Karpas-422 (cell line): ENCODE measurements at regions not wholly inside any gene's neighbourhood (a gene's known extent, or its start where the extent isn't known, plus 50 kb on each side); places are given as distances from the start of the nearest gene placed in this dataset.
"Not testable (repeated sequence)": the region's sequence is repeated elsewhere in the genome, so short reads cannot be mapped to it uniquely, and the experiment has no call there.

Experiments used
- DNase-seq: peaks from one replicate; pipeline ENCODE4 v3.0.0-alpha.2; 2015
- H2AFZ ChIP-seq: fragments of 200-600 bp; sonication (generic); 2 replicates; pipeline ENCODE4 v1.6.1; 2014; ENCODE audit warnings: antibody characterized with exemption, low read length, mixed read lengths
- H3K27ac ChIP-seq: fragments of 200-600 bp; sonication (generic); 2 replicates; pipeline ENCODE4 v1.5.1; 2014; ENCODE audit warnings: mild to moderate bottlenecking, low read length, moderate library complexity
- H3K27me3 ChIP-seq: fragments of 200-600 bp; sonication (generic); 2 replicates; pipeline ENCODE4 v1.6.1; 2014; ENCODE audit warnings: low read length, mixed read lengths
- H3K36me3 ChIP-seq: fragments of 200-600 bp; sonication (generic); 2 replicates; pipeline ENCODE4 v1.6.1; 2014; ENCODE audit warnings: low read length, mixed read lengths; ENCODE audit not compliant: insufficient read depth
- H3K4me1 ChIP-seq: fragments of 200-600 bp; sonication (generic); 2 replicates; pipeline ENCODE4 v1.6.1; 2014; ENCODE audit warnings: mild to moderate bottlenecking, low read length, mixed read lengths
- H3K4me2 ChIP-seq: fragments of 200-600 bp; sonication (generic); 2 replicates; pipeline ENCODE4 v1.6.1; 2014; ENCODE audit warnings: low read length, low read depth, mild to moderate bottlenecking; ENCODE audit not compliant: poor library complexity, severe bottlenecking
- H3K4me3 ChIP-seq: fragments of 200-600 bp; sonication (generic); 2 replicates; pipeline ENCODE4 v1.5.1; 2014; ENCODE audit warnings: mild to moderate bottlenecking, antibody characterized with exemption, low read length, mixed read lengths
- H3K79me2 ChIP-seq: fragments of 200-600 bp; sonication (generic); 2 replicates; pipeline ENCODE4 v1.6.1; 2014; ENCODE audit warnings: mild to moderate bottlenecking, low read length, mixed read lengths
- H3K9ac ChIP-seq: fragments of 200-600 bp; sonication (generic); 2 replicates; pipeline ENCODE4 v1.6.0; 2014; ENCODE audit warnings: low read length
- H3K9me2 ChIP-seq: fragments of 200-600 bp; sonication (generic), shearing (Covaris generic); replicated peaks from 2 replicates; pipeline ENCODE4 v1.6.0; 2014; ENCODE audit warnings: mild to moderate bottlenecking, low read length, moderate library complexity; ENCODE audit not compliant: insufficient read depth
- H3K9me3 ChIP-seq: fragments of 300-700, 200-600 bp; sonication (generic); 2 replicates; pipeline ENCODE4 v1.6.1; 2014; ENCODE audit warnings: low read length, mixed read lengths
- H4K20me1 ChIP-seq: fragments of 200-600 bp; sonication (generic); 2 replicates; pipeline ENCODE4 v1.6.1; 2014; ENCODE audit warnings: mild to moderate bottlenecking, antibody characterized with exemption, low read length, low read depth; ENCODE audit not compliant: insufficient read depth

DNA sequence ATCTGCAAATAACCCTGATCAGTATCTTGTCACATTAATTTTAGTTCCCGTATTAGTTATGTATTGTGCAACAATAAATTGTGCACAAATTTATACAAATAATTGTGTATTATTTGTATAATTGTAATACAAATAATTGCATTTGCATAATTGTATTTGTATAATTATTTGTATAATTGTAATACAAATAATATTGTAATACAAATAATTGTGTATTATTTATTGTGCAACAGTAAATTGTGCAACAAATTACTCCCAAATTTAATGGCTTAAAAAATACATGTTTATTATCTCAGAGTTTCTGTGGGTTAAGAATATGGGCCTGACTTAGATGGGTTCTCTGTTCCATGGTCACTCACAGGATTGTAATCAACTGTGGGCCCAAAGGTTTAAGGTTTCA, 86.2 kb upstream of the SAMSN1 start:
- H3K9me3 ChIP-seq = peaks cover 4% of the 10 kb centered on the region; the same call in 1 of the 2 replicates
- no peaks in the 10 kb centered on the region for H4K20me1 ChIP-seq
- no peaks in the 10 kb centered on the region for H3K27me3 ChIP-seq
- no peak overlapping the region for H3K9ac ChIP-seq
- H3K36me3 ChIP-seq = no peaks in the 10 kb centered on the region
- H2AFZ ChIP-seq = no peak overlapping the region
- H3K4me2 ChIP-seq = no peak overlapping the region
- no peak for DNase-seq
- no peaks in the 10 kb centered on the region; the same call in 1 of the 2 replicates for H3K9me2 ChIP-seq
- H3K4me1 ChIP-seq = no peaks in the 10 kb centered on the region
- no peaks in the 10 kb centered on the region for H3K79me2 ChIP-seq
- H3K4me3 ChIP-seq = no peak overlapping the region
- no peak overlapping the region for H3K27ac ChIP-seq

- Histone ChIP-seq H3K27ac (no peak overlapping the region), H3K4me2 (no peak overlapping the region), H3K9me2 (no peaks in the 10 kb centered on the region; the same call in 1 of the 2 replicates), H3K4me3 (no peak overlapping the region), H3K4me1 (no peaks in the 10 kb centered on the region), H3K79me2 (no peaks in the 10 kb centered on the region), H2AFZ (no peak overlapping the region), H3K9me3 (peaks cover 4% of the 10 kb centered on the region; the same call in 1 of the 2 replicates), H3K27me3 (no peaks in the 10 kb centered on the region), H3K36me3 (no peaks in the 10 kb centered on the region), H3K9ac (no peak overlapping the region), H4K20me1 (no peaks in the 10 kb centered on the region)
- DNase-seq = no peak
Observed at GRCh38 chr21:14630556-14631069, 84.5 kb upstream of the SAMSN1 start.

GRCh38 chr21:14629461-14629860, 83.3 kb upstream of the SAMSN1 start:
- H3K4me1 ChIP-seq = no peaks in the 10 kb centered on the region

GRCh38 chr21:14623079-14623478, 77.0 kb upstream of the SAMSN1 start:
- not testable (repeated sequence) for H3K9me2 ChIP-seq, H4K20me1 ChIP-seq, H3K4me2 ChIP-seq, H3K4me1 ChIP-seq, H3K27ac ChIP-seq, H3K36me3 ChIP-seq, H3K9me3 ChIP-seq, H3K27me3 ChIP-seq, H3K9ac ChIP-seq, H3K4me3 ChIP-seq, DNase-seq, H3K79me2 ChIP-seq, H2AFZ ChIP-seq

More at GRCh38 chr21:14629461-14629860, 83.3 kb upstream of the SAMSN1 start:
- Histone ChIP-seq H3K79me2 (no peaks in the 10 kb centered on the region), H3K27ac (no peak overlapping the region), H4K20me1 (no peaks in the 10 kb centered on the region), H3K4me2 (no peak overlapping the region), H2AFZ (no peak overlapping the region), H3K4me3 (no peak overlapping the region), H3K36me3 (no peaks in the 10 kb centered on the region), H3K9ac (no peak overlapping the region), H3K9me3 (peaks cover 4% of the 10 kb centered on the region; the same call in 1 of the 2 replicates), H3K9me2 (no peaks in the 10 kb centered on the region; the same call in 1 of the 2 replicates), H3K27me3 (no peaks in the 10 kb centered on the region)
- no peak for DNase-seq

DNA sequence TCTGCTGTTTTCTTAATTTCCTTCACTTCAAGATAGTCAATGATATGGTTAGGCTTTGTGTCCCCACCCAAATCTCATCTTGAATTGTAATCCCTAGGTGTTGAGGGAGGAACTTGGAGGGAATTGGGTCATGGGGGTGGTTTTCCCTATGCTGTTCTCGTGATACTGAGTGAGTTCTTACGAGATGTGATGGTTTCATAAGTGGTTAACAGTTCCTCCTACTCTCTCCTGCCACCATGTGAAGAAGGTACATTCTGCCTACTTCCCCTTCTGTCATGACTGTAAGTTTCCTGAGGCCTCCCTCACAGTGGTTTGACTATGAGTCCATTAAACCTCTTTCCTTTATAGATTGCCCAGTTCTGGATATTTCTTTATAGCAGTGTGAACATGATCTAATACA, 74.0 kb upstream of the SAMSN1 start:
- H3K9me2 ChIP-seq = no peaks in the 10 kb centered on the region
- DNase-seq = no peak

GRCh38 chr21:14617871-14618270, 71.8 kb upstream of the SAMSN1 start:
- no peak overlapping the region for H3K4me2 ChIP-seq
- no peaks in the 10 kb centered on the region for H4K20me1 ChIP-seq
- H3K4me3 ChIP-seq = no peak overlapping the region
- no peaks in the 10 kb centered on the region for H3K4me1 ChIP-seq
- H3K36me3 ChIP-seq = no peaks in the 10 kb centered on the region
- no peak overlapping the region for H3K9ac ChIP-seq
- H3K79me2 ChIP-seq = no peaks in the 10 kb centered on the region
- no peaks in the 10 kb centered on the region for H3K9me2 ChIP-seq
- no peaks in the 10 kb centered on the region for H3K27me3 ChIP-seq
- no peak for DNase-seq
- H2AFZ ChIP-seq = no peak overlapping the region
- no peak overlapping the region for H3K27ac ChIP-seq
- peaks cover 12% of the 10 kb centered on the region for H3K9me3 ChIP-seq

More for the DNA sequence above, 74.0 kb upstream of the SAMSN1 start:
- no peaks in the 10 kb centered on the region for H3K27me3 ChIP-seq
- H3K4me2 ChIP-seq = no peak overlapping the region
- H3K27ac ChIP-seq = no peak overlapping the region
- no peak overlapping the region for H3K4me3 ChIP-seq
- no peaks in the 10 kb centered on the region for H3K79me2 ChIP-seq
- no peak overlapping the region for H2AFZ ChIP-seq
- H3K4me1 ChIP-seq = no peaks in the 10 kb centered on the region
- no peaks in the 10 kb centered on the region for H3K36me3 ChIP-seq
- peaks cover 6% of the 10 kb centered on the region for H3K9me3 ChIP-seq
- H3K9ac ChIP-seq = no peak overlapping the region
- no peaks in the 10 kb centered on the region for H4K20me1 ChIP-seq

- no peaks in the 10 kb centered on the region for H4K20me1 ChIP-seq
- H3K4me3 ChIP-seq = no peak overlapping the region
- H3K4me1 ChIP-seq = no peaks in the 10 kb centered on the region
- DNase-seq = no peak
- no peaks in the 10 kb centered on the region; the same call in 1 of the 2 replicates for H3K9me2 ChIP-seq
- no peak overlapping the region for H3K27ac ChIP-seq
- H3K9me3 ChIP-seq = peaks cover 12% of the 10 kb centered on the region
- H3K79me2 ChIP-seq = no peaks in the 10 kb centered on the region
- H3K27me3 ChIP-seq = no peaks in the 10 kb centered on the region
- no peaks in the 10 kb centered on the region for H3K36me3 ChIP-seq
- H3K4me2 ChIP-seq = no peak overlapping the region
- no peak overlapping the region for H3K9ac ChIP-seq
- no peak overlapping the region for H2AFZ ChIP-seq
Observed at GRCh38 chr21:14617040-14617393, 70.9 kb upstream of the SAMSN1 start.

- Histone ChIP-seq H2AFZ (no peak overlapping the region), H3K4me1 (no peaks in the 10 kb centered on the region), H3K36me3 (no peaks in the 10 kb centered on the region), H3K4me3 (no peak overlapping the region), H3K27me3 (no peaks in the 10 kb centered on the region), H3K27ac (no peak overlapping the region), H3K4me2 (no peak overlapping the region), H3K9ac (no peak overlapping the region), H3K9me2 (no peaks in the 10 kb centered on the region; the same call in 1 of the 2 replicates), H3K9me3 (peaks cover 14% of the 10 kb centered on the region), H3K79me2 (no peaks in the 10 kb centered on the region), H4K20me1 (no peaks in the 10 kb centered on the region)
- DNase-seq = no peak
Observed at GRCh38 chr21:14616380-14617039, 70.4 kb upstream of the SAMSN1 start.
